GM19238 (cell line): ENCODE measurements at regions not wholly inside any gene's neighbourhood (a gene's known extent, or its start where the extent isn't known, plus 50 kb on each side); places are given as distances from the start of the nearest gene placed in this dataset.

Source experiments
- DNase-seq: peaks from one replicate; pipeline ENCODE4 v3.0.0; 2011; ENCODE audit warnings: low spot score; ENCODE audit not compliant: insufficient read length

DNA sequence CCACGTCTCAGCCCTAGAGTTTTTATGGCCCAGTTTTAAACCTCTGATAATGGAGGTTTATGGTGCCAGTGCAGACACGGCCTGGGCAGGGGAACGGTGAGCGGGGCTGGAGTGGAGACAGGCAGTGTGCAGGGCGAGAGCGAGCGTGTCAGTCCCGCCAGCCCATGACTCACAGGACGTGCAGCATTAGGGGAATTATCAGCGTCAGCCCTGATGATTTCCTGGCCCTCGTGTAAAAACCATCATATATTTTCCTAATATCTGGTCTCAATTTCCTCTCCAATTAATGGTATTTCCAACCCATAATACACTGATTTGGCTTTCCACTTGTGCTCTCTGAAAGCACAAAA is 104.6 kb upstream of the VSTM2B start:
- DNase-seq, result no peak

DNA sequence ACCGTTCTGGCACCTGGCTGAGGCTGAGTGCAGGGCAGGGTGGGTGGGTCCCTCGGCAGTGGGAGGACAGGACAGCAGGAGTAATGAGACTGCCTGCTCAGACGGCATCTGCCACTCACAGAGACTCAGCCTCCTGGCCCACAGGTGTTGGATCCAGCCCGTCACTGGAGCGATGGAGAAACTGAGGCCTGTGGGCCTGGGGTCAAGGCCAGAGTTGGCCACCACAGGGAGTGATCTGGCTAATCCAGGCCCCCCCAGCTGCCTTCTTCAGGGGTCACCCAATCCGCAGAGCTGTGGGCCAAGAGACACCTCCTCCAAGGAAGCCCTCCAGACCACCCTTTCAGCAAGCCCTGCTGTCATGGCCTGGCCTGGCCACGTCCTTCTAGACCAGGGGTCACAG is 103.7 kb upstream of the VSTM2B start:
- DNase-seq, result no peak

DNA sequence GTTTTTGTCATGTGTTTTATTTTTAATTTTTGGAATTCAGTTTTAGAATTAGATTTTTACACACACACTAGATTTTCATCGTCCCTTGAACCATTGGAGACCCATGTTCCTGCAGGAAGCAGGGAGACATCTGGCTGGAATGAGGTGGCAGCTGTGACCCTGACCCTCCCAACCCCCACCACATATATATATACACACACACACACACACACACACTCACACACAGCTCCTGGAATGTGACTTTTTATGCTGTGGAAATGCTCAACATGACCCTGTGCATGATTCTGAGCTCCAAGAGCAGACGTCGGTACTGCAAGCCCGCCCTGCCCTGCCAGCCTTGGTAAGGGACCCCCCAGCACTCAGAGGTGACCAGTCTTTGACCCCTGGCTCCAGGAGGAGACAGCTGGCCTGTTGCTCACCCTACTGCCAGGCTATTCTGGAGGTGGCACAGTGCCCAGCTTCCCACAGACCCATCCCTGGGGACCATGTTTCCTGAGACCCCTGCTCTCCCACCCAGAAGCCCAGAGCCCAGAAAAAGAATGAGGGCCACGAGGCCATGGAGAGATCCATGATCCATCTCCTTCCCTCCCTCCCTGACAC is 103.2 kb upstream of the VSTM2B start:
- DNase-seq, result no peak

DNA sequence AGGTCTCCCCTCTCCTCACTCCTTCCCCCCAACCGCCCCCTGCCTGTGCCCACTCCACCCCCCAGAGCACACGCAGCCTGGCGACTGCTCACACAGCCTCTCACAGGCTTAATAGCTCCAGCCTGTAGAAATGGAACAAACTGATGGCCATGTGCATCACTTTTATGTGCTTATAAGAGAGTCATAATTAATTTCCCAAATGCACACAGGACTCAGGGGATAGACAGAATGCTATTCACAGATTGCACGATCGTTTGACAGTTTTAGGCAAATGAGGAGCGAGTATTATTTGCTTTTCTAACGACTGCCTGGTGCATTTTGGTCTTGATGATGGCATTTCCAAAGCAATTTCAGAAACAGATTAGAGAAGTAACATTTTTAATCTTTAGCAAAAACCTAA is 97.7 kb upstream of the VSTM2B start:
- DNase-seq, result no peak

DNA sequence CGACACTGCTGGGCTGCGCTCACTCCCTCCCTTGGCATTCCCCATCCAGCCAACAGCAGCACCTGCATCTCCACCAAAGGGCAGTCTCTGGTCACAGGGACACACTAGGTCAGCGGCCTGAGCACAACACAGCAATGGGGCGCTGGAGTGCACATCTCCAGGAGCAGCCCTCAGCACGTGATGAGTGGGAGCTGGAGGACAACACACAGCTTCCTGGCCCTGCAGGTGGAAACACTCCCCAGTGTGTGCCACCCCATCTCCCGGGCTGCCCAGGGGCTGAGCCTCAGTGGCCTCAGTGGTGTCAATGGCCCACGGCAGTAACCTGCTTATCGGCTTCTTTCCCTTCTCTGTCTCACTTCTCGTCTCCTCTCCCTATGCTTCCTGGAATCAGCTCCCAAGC is 96.8 kb upstream of the VSTM2B start:
- no peak for DNase-seq

DNA sequence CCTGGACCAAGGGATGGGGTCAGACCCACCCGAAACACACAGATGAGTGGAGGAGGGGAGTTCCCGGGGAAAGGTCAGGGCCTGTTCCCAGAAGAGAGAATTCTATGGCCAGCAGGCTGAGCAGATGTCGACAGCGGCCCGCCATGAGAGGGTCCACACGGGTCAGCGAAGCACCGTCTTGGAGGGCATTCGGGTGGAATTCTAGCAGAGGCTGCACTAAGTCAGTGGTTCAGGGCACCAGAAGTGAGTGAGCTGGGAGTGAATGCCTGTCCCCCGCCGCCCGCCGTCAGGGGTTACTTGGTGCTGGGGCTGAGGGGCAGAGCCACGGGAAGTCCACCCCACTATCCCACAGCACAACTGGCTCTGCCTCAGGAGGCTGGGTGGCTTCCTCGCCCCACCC is 96.2 kb upstream of the VSTM2B start:
- DNase-seq, result no peak

DNA sequence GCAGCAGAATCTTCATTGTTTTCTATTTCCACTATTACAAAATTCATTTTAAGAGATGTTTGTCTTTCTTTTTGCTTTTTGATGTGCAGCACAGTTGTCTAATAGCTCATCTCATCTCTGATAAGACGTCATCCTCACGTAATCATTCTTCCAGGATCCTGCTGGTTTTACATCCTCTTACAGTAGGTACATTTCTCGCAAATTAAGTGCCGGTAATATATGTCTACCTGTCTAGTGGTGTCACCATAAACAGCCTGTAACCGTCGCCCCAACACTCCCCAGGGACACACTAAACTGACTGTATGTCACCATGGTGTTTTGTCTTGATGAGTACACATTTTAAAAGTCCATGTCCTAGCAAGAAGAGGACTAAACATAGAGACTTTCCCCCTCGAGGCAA is 94.5 kb upstream of the VSTM2B start:
- DNase-seq, result no peak

DNA sequence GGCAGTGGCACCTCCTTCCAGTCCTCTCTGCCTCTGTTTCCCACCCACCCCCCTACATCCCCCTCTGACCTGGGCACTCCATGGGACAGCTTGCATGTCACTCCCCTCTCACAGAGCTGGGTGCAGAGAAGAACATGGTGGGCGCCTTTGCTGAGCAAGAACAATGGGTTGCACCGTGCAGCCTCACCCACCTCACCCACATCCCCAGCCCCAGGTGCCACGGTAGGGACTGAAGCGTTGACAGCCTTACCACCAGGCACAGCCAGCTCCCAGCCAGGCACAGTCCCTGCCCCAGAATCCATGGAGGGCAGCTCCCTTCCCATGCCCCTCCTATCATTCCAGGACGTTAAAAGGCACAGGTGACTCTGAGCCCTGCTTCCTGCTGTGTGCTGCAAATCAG is 93.1 kb upstream of the VSTM2B start:
- DNase-seq, result no peak

DNA sequence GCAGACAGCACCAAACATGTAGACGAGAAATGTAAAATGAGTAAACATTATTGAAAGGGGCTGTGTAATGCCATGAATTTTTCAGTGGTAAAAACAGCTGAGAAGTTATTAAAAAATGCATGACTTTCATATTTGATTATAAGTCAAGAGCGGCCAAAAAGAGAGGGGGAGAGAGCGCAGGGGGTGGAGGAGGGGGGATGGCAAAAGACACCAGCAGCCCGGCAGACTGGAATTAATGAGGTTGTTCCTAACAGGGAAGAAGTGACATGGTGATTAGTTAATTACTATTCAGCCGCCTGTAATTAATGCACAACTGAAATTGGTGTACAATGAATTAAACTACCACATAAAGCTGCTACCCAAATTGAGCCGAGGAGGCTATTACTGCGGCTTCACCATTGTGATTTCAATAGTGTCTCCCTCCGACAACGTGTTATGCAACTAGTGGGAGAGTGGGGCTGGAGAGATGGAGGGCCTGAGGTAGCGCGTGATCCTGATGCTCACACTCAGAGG is 89.1 kb upstream of the VSTM2B start:
- no peak for DNase-seq

DNA sequence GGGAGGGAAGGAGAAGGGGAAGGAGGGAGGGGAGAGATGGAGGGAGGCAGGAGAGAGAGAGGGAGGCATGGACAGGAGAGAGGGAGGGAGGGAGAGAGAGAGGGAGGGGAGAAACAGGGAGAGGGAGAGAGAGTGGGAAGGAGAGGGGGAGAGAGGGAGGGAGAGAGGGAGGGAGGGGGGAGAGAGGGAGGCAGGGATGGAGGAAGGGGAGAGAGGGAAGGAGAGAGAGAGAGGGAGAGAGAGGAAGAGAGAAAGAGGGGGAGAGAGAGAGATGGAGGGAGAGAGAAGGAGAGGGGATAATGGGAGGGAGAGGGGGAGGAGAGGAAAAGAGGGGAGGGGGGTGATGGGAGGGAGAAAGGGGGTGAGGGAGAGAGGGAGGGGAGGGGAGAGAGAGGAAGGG is 86.8 kb upstream of the VSTM2B start:
- DNase-seq, result no peak

DNA sequence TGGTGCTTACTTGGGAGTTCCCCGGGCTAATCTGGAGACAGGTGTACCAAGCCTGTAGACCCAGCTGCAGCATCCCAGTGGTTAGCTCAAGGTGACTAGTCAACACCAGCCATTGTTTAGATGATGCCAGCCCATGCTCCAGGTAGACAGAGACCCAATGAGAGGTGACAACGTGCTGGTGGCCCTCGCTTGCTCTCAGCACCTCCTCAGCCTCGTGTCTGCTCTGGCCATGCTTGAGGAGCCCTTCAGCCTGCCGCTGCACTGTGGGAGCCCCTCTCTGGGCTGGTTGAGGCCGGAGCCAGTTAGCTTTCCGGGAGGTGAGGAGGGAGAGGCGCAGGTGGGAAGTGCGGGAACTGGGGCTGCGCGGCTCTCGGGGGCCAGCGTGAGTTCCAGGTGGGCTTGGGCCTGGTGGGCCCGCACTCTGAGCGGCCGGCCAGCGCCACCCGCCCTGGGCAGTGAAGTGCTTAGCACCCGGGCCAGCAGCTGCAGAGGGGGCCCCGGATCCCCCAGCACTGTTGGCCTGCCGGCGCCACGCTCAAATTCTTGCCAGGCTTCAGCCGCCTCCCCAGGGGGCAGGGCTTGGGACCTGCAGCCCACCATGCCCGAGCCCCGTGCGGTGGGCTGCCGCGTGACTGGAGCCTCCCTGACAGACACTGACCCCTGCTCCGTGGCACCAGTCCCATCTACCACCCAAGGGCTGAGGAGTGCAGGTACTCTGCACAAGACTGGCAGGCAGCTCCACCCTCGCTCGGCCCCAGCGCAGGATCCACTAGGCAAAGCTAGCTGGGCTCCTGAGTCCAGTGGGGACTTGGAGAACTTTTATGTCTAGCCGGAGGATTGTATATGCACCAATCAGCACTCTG is 85.9 kb upstream of the VSTM2B start:
- no peak for DNase-seq

DNA sequence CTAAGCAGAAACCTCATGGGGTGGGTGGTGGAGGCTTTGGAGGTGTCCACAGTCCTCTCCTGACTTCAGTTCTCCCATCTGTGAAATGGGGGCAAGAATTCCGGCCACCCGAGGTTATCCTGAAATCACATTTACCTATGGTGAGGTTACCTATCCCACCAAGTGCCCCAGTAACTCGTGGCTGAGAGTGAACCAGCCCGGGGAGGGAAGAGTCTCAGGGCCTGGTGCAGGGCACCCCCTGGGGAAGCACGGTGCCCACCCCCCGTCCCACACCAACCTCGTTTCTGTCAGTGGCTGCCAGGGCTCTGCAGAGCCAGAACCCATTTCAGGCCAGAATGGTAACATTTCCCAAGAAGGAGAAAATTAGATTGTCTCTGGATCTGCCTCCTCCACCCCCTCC is 83.7 kb upstream of the VSTM2B start:
- no peak for DNase-seq

DNA sequence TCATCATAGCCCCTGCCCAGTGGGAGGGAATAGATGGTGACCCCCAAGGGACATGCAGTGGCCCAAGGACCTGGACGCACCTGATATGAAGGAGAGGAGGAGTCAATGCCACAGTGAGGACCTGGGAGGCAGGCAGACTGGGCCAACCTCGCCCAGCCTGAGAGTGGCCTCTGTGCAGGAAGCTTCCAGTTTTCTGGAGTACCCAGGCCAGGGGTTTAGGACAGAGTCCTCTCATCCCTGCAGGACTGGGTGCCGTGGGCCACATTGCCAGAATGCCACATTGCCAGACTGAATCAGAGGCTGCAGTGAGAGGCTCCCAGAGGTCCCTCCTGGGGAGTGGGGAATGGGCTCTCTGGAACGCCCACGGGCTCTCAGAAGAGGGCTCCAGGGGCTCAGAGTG is 82.9 kb upstream of the VSTM2B start:
- DNase-seq, result no peak

DNA sequence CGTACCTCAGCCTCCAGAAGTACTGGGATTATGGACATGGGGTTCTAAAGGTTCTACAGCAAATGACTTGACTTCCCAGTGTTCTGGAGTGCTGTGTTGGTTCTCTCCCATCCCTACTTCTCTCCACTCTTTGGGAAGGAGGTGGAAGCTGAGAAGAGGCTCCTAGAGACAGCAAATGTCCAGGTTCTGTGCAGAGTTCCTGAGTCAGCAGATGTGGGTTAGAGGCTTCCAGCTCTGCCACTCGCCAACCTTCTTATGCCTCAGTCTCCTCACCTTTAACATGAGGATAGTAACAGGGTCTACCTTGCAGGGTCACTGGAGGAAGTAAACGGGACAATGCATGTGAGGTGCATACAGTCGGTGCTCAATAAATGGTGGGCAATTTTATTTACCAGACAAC is 80.5 kb upstream of the VSTM2B start:
- DNase-seq, result no peak

DNA sequence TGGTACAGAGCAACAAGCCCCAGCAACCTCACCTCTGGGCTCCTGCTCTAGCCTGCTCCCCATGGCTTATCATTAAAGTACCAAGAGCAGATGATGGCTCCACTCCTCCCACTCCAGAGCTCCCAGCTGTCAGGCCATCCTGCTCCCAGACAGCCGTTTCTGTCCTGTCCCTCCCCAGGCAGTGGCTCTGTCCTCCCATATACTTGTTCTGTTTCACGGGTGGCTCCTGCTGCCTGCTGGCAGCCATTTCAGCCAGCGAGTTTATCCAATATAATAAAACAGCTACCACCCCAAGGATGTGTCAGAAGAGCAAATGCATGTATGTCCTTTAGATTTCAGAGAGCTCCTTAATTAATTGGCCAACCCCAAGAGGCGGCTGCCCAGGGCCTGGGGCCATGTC is 79.4 kb upstream of the VSTM2B start:
- DNase-seq, result no peak

DNA sequence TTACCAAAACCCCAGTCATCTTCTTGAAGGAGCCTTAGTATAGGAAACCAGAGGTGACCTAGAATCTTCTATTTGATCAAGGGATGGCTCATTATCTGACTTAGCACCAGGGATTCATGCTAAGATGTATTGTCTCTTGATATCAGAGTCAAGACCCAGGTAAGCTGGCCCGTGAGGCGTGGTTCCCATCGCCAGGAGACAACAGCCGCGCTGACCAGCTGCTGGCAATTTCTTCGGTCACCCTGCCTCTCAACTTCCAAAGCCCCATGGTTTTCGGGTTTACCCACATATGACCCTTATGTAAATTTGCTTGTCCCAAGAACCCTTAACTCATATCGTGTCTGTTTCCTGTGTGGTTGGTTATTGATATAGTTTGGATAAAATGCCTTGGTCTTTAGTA is 77.7 kb upstream of the VSTM2B start:
- no peak for DNase-seq

DNA sequence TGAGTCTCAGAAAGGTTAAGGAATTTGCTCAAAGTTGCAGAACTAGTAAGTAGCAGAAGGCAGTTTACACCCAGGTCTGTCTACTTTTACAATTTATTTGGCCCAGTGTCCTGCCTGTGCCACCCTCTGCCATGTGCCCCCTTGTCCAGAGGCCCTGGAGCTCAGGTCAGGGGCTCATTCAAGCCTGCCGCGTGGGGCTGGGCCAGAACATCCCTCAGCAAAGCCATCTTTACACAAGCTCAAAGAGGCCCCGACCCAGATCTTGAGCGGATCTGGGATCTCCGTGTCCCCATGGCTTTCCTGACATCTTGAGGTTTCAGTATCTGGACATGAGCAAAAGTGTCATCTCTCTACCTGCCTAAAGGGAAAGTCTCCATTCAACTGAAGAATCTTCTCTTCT is 76.4 kb upstream of the VSTM2B start:
- no peak for DNase-seq

DNA sequence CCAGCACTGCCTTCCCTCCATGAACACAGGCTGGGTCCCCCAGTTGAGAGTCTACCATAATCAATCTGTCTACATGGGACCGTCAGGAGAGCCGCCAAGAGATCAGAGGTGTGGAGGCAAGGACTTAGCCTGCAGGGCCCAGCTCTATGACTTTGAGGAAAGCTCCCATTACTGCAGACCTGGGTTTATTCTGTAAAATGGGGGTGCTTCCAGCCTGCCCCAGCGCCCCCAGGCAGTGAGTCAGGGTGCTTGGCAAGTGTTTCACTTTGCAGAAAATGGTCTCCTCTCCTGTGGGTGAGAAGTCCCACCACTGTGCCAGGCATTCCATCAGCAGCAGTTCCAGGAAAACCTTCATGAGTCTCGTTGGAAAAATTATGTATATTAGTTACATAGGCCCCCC is 75.5 kb upstream of the VSTM2B start:
- no peak for DNase-seq

DNA sequence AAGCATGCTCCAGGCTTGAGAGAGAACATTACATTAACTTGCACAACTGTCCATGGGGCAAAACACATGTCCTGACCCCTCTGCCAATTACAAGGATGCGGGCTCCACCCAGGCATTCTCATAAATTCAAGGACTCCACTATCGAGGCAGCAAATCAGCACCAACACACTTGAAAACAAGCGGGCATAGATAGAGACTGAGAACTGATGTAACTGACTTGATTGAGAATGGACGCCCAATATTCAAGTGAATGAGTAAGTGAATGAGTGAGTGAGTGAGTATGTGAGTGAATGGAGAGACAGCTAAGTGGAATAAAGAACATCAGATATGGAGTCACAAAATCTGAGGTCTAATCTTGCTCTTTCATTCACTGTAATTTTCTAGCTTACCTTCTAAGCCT is 75.0 kb upstream of the VSTM2B start:
- no peak for DNase-seq

DNA sequence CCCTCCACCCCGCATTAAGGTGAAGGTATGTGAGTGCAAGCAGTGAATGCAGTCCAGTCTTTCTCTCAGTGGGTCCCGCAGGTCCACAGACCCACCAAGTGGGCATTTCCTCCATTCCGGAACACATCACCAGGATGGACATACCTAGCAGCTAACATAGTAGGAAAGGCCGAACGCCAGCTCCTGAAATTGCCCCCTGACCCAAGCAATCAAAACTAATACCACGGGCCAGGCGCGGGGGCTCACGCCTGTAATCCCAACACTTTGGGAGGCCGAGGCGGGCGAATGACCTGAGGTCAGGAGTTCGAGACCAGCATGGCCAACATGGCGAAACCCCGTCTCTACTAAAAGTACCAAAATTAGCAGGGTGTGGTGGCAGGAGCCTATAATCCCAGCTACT is 71.7 kb upstream of the VSTM2B start:
- no peak for DNase-seq

DNA sequence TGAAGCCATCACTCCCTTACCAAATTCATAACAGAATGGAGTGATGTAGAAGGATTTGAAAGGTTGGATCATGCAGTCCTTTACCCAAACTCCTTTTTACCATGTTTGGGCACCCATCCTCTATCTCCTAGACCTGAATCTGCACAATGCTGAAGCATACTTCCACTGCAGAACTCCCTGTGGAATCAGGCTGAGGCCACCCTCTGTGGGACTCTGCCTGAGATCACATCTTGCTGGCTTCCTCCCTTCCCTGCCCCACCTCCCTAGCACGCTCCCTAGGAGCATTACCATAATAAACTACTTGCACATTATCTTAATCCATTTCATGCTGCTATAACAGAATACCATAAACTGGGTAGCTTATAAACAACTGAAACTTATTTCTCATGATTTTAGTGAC is 68.4 kb upstream of the VSTM2B start:
- DNase-seq, result no peak

DNA sequence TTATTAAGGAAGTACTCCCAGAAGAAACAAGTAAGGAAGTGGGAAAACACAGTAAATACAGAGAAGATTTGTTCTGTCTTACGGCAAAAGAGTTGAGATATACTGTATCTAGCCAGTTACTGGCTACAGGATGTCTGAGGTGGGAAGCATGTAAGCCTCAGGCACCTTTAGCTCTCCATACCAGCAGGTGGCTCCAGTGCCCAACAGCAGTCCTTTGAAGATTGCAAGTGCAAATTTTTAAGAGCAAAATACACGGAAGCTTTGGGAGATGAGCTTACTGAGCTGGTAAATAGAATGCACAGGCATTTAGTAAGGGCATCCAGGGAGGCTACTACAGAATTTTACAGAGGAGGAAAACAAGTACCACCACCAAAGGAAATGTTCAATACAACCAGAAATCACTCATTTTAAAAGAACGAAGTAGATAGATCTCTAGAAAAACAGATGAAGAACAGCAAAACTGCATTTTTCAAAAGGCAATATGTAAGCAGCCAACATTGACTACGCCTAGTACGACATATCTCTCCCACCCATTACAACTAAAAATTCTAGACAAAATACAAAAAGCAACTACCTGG is 57.9 kb upstream of the VSTM2B start:
- DNase-seq, result no peak

DNA sequence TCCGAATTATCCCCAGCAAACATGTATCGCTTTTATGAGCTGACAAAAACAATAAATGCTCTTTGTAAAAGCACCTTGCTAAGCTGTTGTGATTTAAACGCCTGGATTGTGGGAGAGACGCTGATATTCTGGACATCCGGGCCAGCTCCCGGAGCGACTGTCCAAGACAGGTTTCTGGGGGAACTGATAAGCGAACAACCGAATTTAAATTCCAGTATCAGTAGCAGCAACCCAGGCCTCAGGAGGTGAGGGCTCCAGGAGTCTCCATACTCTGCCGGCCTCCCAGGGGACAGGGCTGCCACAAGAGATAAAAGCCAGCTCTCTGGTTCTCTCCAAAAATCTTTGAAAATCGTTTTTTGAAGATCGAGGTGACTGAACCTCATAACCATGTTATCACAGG is 50.3 kb upstream of the VSTM2B start:
- DNase-seq, result no peak
